ENCODE measurements at regions not wholly inside any gene's neighbourhood (a gene's known extent, or its start where the extent isn't known, plus 50 kb on each side); places are given as distances from the start of the nearest gene placed in this dataset.

DNA sequence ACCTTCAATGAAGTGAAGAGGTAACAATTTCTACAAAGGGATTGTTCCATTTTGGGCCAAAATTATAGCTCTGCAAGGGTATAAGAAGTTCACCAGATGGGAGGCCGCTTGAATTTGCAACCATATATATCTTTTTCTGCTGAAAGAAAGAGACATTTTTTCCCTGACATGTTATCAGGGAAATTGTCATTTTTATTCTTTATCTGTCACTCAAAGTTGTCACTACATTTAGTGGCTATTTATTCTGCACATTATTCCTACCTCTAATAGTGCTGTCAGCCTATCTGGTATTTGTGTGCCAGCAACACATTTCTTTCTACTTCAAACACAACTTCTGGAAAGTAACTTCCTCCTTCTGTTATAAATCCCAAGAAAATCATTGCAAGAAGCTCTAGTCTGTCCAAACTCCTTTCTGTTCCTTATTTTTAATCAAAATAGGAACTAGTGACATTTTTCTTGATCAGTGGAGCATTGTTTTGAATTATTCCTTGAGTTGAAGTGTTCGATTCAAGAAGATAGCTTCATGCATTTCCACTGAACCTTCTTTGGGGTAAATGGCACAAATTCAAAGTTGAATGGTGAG is 137.9 kb upstream of the ATP2B1 start:
- Histone ChIP-seq H3K27me3 (ENCODE audit: control insufficient read depth in 3 of 3, insufficient read depth in 3 of 3, low read length in 2 of 3) (no peaks in the 10 kb centered on the region), H3K9me3 (ENCODE audit: control insufficient read depth in 4 of 4, insufficient read depth in 3 of 4, low read length in 3 of 4) (peaks cover 0 to 2% (median 0%) of the 10 kb centered on the region in 4 donors), H3K36me3 (ENCODE audit: control insufficient read depth in 4 of 4, insufficient read depth in 4 of 4, low read length in 4 of 4) (no peaks in the 10 kb centered on the region), H3K4me3 (no peak overlapping the region), H3K9ac (ENCODE audit: insufficient read depth in 1 of 2, low read length in 2 of 2) (no peak overlapping the region), H3K4me1 (ENCODE audit: control insufficient read depth in 5 of 5, insufficient read depth in 5 of 5, low read length in 5 of 5) (peaks cover 0 to 14% (median 0%) of the 10 kb centered on the region in 5 donors), H3K27ac (ENCODE audit: low read depth in 1 of 2, low read length in 1 of 2) (no peak overlapping the region)
- WGBS, 2 donors: 89 to 92% methylated on average over 2 of the region's 2 CpGs
- TF ChIP-seq, protein P1, sequence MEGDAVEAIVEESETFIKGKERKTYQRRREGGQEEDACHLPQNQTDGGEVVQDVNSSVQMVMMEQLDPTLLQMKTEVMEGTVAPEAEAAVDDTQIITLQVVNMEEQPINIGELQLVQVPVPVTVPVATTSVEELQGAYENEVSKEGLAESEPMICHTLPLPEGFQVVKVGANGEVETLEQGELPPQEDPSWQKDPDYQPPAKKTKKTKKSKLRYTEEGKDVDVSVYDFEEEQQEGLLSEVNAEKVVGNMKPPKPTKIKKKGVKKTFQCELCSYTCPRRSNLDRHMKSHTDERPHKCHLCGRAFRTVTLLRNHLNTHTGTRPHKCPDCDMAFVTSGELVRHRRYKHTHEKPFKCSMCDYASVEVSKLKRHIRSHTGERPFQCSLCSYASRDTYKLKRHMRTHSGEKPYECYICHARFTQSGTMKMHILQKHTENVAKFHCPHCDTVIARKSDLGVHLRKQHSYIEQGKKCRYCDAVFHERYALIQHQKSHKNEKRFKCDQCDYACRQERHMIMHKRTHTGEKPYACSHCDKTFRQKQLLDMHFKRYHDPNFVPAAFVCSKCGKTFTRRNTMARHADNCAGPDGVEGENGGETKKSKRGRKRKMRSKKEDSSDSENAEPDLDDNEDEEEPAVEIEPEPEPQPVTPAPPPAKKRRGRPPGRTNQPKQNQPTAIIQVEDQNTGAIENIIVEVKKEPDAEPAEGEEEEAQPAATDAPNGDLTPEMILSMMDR (IDR thresholded peaks at IDR 0.05; ENCODE audit: control extremely low read depth, extremely low read depth): no peak
- ATAC-seq (ENCODE audit: insufficient read depth, low FRiP score): no peak
- peak in 1 of 3 donors; percentile 8 for DNase-seq

DNA sequence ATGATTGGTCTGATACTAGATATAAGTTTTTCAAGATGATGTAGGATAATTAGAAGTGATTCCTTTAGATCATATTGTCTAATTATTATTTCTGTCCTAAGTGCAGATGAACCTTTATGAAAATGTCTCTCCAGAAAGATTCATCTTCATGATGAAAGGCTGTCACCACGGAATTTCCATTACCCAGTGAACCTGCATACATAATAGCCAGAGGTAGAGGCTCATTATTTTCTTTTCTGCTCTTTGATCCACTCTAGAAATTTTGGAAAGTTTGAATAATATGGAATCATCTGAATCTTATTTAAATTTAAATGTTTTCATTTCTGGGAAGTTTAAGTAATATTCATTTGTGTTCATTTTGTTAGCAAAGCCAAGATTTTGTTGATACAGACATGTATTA is 137.1 kb upstream of the ATP2B1 start:
- TF ChIP-seq, protein P1 (IDR thresholded peaks at IDR 0.05; ENCODE audit: control extremely low read depth, extremely low read depth): no peak
- no peak overlapping the region for H3K27ac ChIP-seq (ENCODE audit: low read depth in 1 of 2, low read length in 1 of 2)
- H3K4me1 ChIP-seq (ENCODE audit: control insufficient read depth in 5 of 5, insufficient read depth in 5 of 5, low read length in 5 of 5): peaks cover 0 to 14% (median 0%) of the 10 kb centered on the region in 5 donors
- no peaks in the 10 kb centered on the region for H3K27me3 ChIP-seq (ENCODE audit: control insufficient read depth in 3 of 3, insufficient read depth in 3 of 3, low read length in 2 of 3)
- no peak for DNase-seq
- H3K36me3 ChIP-seq (ENCODE audit: control insufficient read depth in 4 of 4, insufficient read depth in 4 of 4, low read length in 4 of 4): no peaks in the 10 kb centered on the region
- WGBS, 2 donors: 88 to 100% methylated on average over 1 of the region's 1 CpG
- H3K9ac ChIP-seq (ENCODE audit: insufficient read depth in 1 of 2, low read length in 2 of 2): no peak overlapping the region
- no peak for ATAC-seq (ENCODE audit: insufficient read depth, low FRiP score)
- H3K9me3 ChIP-seq (ENCODE audit: control insufficient read depth in 4 of 4, insufficient read depth in 3 of 4, low read length in 3 of 4): no peaks in the 10 kb centered on the region
- no peak overlapping the region for H3K4me3 ChIP-seq

DNA sequence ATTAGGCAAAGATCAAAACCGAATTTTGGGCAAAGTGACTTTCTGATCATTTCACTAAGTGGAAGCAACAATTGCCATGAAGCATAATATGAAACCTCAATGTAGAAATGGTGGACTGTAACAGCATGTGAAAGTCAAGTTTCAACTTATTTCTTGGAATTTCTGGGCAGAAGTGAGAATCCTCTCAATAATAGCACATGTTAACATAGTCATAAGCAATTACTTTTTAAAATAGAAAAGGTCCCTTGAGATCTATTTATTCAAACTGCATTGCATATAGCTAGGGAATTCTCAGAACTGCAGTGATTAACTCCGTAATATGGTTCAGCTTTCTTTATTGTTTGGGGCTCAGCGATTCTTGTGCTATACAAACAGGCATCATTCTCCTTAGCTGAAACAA is 136.7 kb upstream of the ATP2B1 start:
- no peaks in the 10 kb centered on the region for H3K27me3 ChIP-seq (ENCODE audit: control insufficient read depth in 3 of 3, insufficient read depth in 3 of 3, low read length in 2 of 3)
- no peak overlapping the region for H3K4me3 ChIP-seq
- H3K9me3 ChIP-seq (ENCODE audit: control insufficient read depth in 4 of 4, insufficient read depth in 3 of 4, low read length in 3 of 4): no peaks in the 10 kb centered on the region
- 82 to 91% methylated on average over 3 of the region's 3 CpGs for whole genome bisulfite sequencing, 2 donors
- H3K36me3 ChIP-seq (ENCODE audit: control insufficient read depth in 4 of 4, insufficient read depth in 4 of 4, low read length in 4 of 4): no peaks in the 10 kb centered on the region
- TF ChIP-seq, protein P1 (IDR thresholded peaks at IDR 0.05; ENCODE audit: control extremely low read depth, extremely low read depth): no peak
- H3K4me1 ChIP-seq (ENCODE audit: control insufficient read depth in 5 of 5, insufficient read depth in 5 of 5, low read length in 5 of 5): peaks cover 0 to 14% (median 0%) of the 10 kb centered on the region in 5 donors
- DNase-seq (no peak), ATAC-seq (ENCODE audit: insufficient read depth, low FRiP score) (no peak)
- no peak overlapping the region for H3K27ac ChIP-seq (ENCODE audit: low read depth in 1 of 2, low read length in 1 of 2)
- no peak overlapping the region for H3K9ac ChIP-seq (ENCODE audit: insufficient read depth in 1 of 2, low read length in 2 of 2)

DNA sequence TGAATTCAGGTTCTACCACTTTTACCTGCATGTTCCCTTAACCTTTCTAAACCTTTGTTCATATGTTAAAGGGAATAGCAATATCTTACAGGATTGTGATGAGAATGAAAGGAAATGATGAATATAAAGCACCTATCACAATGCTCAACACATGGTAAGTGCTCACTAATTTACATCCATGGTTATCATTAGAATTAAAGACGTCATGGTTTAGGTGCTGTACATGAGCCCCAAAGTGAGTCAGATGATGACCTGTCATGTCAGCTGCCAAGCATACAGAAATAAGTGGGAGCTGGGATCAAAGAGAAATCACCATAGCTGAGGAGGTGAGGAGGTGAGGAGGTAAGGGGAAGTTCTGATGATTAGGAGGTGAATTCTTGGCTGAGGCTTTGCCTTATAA is 135.9 kb upstream of the ATP2B1 start:
- ATAC-seq (ENCODE audit: insufficient read depth, low FRiP score): no peak
- no peaks in the 10 kb centered on the region for H3K9me3 ChIP-seq (ENCODE audit: control insufficient read depth in 4 of 4, insufficient read depth in 3 of 4, low read length in 3 of 4)
- TF ChIP-seq, protein P1 (IDR thresholded peaks at IDR 0.05; ENCODE audit: control extremely low read depth, extremely low read depth): no peak
- 86 to 90% methylated on average over 1 of the region's 1 CpG for WGBS, 2 donors
- no peak for DNase-seq
- H3K36me3 ChIP-seq (ENCODE audit: control insufficient read depth in 4 of 4, insufficient read depth in 4 of 4, low read length in 4 of 4): no peaks in the 10 kb centered on the region
- no peaks in the 10 kb centered on the region for H3K27me3 ChIP-seq (ENCODE audit: control insufficient read depth in 3 of 3, insufficient read depth in 3 of 3, low read length in 2 of 3)
- no peak overlapping the region for H3K27ac ChIP-seq (ENCODE audit: low read depth in 1 of 2, low read length in 1 of 2)
- no peak overlapping the region for H3K9ac ChIP-seq (ENCODE audit: insufficient read depth in 1 of 2, low read length in 2 of 2)
- H3K4me1 ChIP-seq (ENCODE audit: control insufficient read depth in 5 of 5, insufficient read depth in 5 of 5, low read length in 5 of 5): peaks cover 0 to 14% (median 0%) of the 10 kb centered on the region in 5 donors
- no peak overlapping the region for H3K4me3 ChIP-seq

All from lung (tissue), 11 donors.